ENCODE measurements at regions not wholly inside any gene's neighbourhood (a gene's known extent, or its start where the extent isn't known, plus 50 kb on each side); places are given as distances from the start of the nearest gene placed in this dataset.

GRCh38 chr3:43207628-43208085 lies 78.7 kb upstream of the SNRK start:
- no peak for DNase-seq (ENCODE audit: low read depth)

- DNase-seq (ENCODE audit: low read depth): no peak
Observed at GRCh38 chr3:43206632-43207031, 79.7 kb upstream of the SNRK start.

GRCh38 chr3:43206105-43206504 lies 80.2 kb upstream of the SNRK start:
- no peak for DNase-seq (ENCODE audit: low read depth)

GRCh38 chr3:43203022-43203421 lies 83.3 kb upstream of the SNRK start:
- no peak for DNase-seq (ENCODE audit: low read depth)

GRCh38 chr3:43201581-43201980 lies 84.8 kb upstream of the SNRK start:
- no peak for DNase-seq (ENCODE audit: low read depth)

GRCh38 chr3:43199645-43200306 lies 86.6 kb upstream of the SNRK start:
- no peak for DNase-seq (ENCODE audit: low read depth)

- no peak for DNase-seq (ENCODE audit: low read depth)
Observed at GRCh38 chr3:43198791-43199644, 87.3 kb upstream of the SNRK start.

- DNase-seq (ENCODE audit: low read depth): no peak
Observed at GRCh38 chr3:43198301-43198700, 88.0 kb upstream of the SNRK start.

- DNase-seq (ENCODE audit: low read depth): no peak
Observed at GRCh38 chr3:43197181-43197580, 89.2 kb upstream of the SNRK start.

GRCh38 chr3:43196721-43197120 lies 89.6 kb upstream of the SNRK start:
- no peak for DNase-seq (ENCODE audit: low read depth)

- DNase-seq (ENCODE audit: low read depth): no peak
Observed at GRCh38 chr3:43195115-43195498, 89.2 kb upstream of the POMGNT2 start.

GRCh38 chr3:43194490-43195114 lies 88.7 kb upstream of the POMGNT2 start:
- DNase-seq (ENCODE audit: low read depth): no peak

- no peak for DNase-seq (ENCODE audit: low read depth)
Observed at GRCh38 chr3:43194069-43194468, 88.2 kb upstream of the POMGNT2 start.

- DNase-seq (ENCODE audit: low read depth): no peak
Observed at GRCh38 chr3:43192028-43192427, 86.1 kb upstream of the POMGNT2 start.

- no peak for DNase-seq (ENCODE audit: low read depth)
Observed at GRCh38 chr3:43191116-43191515, 85.2 kb upstream of the POMGNT2 start.

GRCh38 chr3:43190670-43191069 lies 84.8 kb upstream of the POMGNT2 start:
- DNase-seq (ENCODE audit: low read depth): no peak

GRCh38 chr3:43187836-43188479 lies 82.1 kb upstream of the POMGNT2 start:
- no peak for DNase-seq (ENCODE audit: low read depth)

GRCh38 chr3:43185983-43186314 lies 80.1 kb upstream of the POMGNT2 start:
- no peak for DNase-seq (ENCODE audit: low read depth)

GRCh38 chr3:43185274-43185982 lies 79.5 kb upstream of the POMGNT2 start:
- DNase-seq (ENCODE audit: low read depth): no peak

- DNase-seq (ENCODE audit: low read depth): no peak
Observed at GRCh38 chr3:43183456-43183855, 77.6 kb upstream of the POMGNT2 start.

GRCh38 chr3:43181202-43181821 lies 75.4 kb upstream of the POMGNT2 start:
- no peak for DNase-seq (ENCODE audit: low read depth)
